ENCODE measurements at regions not wholly inside any gene's neighbourhood (a gene's known extent, or its start where the extent isn't known, plus 50 kb on each side); places are given as distances from the start of the nearest gene placed in this dataset.
"Not testable (repeated sequence)": the region's sequence is repeated elsewhere in the genome, so short reads cannot be mapped to it uniquely, and the experiment has no call there.

DNA sequence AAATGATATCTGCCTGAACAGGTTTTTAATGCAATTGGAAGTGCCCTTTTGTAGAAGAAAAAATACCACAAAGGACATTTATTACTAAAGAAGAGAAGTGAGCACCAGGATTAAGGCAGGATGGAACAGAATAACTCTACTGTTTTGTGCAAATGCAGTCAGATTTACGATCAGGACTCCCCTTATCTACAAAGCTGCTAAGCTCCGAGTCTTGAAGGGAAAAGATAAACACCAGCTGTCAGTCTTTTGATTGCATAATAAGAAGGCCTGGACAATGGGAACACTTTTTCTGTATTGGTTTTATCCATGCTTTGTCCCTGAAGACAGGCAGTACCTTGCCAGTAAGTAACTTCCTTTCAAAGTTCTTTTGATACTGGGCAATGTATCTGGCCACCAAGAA is 797.9 kb upstream of the SLC35B3 start:
- DNase-seq = no peak

DNA sequence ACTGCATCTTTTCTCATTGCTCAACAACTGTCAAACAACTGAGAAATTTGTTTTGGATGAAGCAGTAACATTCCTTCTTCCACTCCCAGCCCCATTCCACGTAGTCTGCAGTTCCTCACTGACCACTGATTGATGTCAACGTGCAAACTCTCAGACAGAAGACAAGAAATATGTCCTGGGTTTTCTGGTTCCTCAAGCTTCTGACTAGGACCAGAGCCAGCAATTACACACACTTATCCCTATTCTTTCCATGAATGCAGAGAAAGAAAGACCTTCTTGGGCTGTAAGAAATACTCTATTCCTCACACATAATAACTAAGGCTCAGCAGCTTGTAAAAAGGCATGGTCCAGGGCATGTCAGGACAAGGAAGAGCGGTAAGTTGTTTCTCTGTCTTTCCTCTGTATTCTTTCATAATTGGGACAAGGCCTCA is 790.1 kb upstream of the SLC35B3 start:
- no peak for DNase-seq

- no peak for DNase-seq
These were observed 789.2 kb upstream of the SLC35B3 start for GRCh38 chr6:9224539-9224938.

- DNase-seq = not testable (repeated sequence)
These were observed 778.4 kb upstream of the SLC35B3 start for GRCh38 chr6:9213717-9214116.

- DNase-seq = no peak
These were observed 773.6 kb upstream of the SLC35B3 start for GRCh38 chr6:9208966-9209365.

GRCh38 chr6:9205645-9206044 is 770.3 kb upstream of the SLC35B3 start:
- no peak for DNase-seq

DNA sequence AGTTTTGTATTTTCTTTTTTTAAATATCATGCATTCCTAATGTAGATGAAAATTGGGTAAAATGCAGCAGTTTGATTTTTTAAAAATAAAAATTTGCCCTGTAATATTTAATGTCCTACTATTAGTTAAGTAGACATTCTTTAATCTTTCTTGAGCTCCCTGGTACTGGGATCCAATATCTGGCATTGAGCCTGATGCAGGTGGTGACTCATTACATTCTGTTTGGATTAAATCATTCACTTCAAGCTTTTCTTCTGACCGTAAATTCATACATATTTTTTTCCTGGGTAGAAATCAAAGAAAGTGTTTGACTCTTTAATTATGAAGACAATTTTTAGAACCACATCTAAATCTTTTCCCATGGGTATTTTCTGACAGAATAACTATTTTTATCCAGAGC is 768.8 kb upstream of the SLC35B3 start:
- no peak for DNase-seq

GRCh38 chr6:9200712-9201111 is 765.4 kb upstream of the SLC35B3 start:
- DNase-seq = no peak

DNA sequence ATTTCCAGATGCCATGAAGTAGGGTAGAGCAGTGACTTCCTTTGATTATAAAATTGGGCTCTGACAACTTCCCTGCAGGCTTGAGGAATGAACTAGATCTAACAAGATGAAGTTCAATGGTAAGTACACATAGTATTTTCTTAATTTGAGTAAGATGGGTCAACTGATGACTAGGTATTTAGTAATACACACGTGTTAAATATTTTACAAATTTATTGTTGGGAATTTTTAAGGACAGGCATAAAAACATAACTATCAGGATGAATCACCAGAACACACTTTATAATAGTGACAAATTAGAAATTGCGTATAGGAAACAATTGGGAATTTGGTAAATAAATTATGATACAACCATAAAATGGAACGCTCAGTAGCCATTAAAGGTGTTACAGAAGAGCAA is 762.4 kb upstream of the SLC35B3 start:
- DNase-seq = no peak

DNA sequence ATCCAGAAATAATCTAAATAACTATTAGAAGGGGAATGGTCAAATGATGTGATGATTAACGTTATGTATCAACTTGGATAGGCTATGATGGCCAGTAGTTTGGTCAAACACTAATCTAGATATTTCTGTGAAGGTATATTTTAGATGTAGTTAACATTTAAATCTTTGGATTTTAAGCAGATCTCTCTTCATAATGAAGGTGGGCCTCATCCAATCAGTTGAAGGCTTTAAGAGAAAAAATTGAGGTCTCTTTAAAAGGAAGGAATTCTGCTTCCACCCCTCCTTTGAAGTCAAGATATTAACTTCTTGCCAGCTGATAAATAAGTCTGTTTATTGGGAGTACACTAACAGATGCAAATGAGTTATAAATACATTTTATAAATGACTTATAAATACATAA is 760.0 kb upstream of the SLC35B3 start:
- DNase-seq = no peak

GRCh38 chr6:9192405-9192909 is 757.1 kb upstream of the SLC35B3 start:
- DNase-seq = no peak

DNA sequence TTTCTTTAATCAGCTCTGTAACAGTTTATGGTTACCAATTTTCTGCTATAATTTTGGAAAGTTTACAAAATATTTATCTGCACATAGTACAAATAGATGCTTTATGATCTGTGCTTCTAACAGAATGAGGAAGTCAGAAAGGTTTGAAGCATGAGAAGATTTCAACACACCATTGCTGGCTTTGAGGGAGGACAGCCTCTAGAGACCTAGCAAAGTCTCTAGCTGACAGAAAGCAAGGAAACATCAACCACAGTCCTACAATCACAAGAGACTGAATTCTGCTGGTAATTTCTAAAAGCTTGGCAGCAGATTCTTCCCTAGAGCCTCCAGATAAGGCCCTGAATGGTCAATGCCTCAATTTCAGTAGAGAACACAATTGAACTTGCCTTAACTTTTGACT is 750.8 kb upstream of the SLC35B3 start:
- DNase-seq = no peak

DNA sequence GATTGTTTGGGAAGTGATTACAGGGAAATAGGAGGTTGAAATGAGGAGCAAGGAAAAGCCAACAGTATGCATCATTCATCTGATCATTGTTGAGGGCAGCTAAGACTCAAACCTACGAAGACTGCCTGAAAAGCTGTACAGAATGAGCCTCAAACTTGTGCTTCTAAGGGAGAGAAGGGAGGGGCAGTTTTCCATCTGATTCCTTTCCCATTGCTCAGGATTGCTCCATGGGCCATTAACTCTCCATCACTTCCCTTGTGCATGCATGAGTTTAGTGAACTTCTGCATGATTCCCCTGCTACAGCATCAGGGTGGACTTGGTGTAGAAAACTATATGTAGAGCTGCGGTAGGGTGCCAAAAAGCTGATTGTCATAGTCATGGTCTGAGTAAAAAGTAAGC is 742.7 kb upstream of the SLC35B3 start:
- DNase-seq = no peak

DNA sequence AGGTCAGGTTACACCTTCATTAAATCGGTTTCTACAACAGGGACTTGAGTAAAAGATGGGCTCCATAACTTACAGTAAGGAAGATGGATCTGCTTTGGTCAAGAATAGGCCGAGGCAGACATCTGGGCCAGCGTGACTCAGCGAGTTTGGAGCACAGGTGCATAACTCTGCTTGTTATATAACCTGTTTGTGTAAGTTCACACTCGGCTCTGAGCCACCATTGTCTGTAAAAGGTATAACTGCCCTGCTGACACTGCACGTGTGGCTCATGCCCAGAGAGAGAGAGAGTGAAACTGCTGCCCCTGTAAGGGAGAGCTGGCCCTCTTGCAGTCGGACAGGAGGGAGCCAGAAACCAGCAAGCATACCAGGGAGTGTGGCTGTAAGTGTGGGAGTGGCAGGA is 737.9 kb upstream of the SLC35B3 start:
- no peak for DNase-seq

- no peak for DNase-seq
These were observed 736.8 kb upstream of the SLC35B3 start for GRCh38 chr6:9172096-9172495.

GRCh38 chr6:9168669-9169068 is 733.3 kb upstream of the SLC35B3 start:
- no peak for DNase-seq

- DNase-seq = no peak
These were observed 726.4 kb upstream of the SLC35B3 start for GRCh38 chr6:9161731-9162130.

DNA sequence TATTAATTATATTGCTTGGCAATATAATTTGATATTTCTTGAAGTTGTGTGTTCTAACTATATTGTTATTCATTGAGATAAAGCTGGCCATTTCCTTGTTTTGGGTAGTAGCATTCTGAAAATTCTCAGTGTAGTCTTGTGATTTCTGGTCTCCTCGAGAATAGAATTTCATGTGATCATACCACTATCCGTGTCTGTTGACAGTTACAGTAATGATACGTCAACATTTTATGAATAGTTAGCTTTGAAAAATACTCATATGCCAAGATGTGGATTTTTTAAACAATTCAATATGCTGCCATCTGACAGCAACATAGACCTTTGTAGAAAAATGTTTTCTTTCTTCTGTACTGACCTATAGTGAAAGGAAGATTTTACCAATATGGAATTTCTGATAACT is 723.7 kb upstream of the SLC35B3 start:
- no peak for DNase-seq

DNA sequence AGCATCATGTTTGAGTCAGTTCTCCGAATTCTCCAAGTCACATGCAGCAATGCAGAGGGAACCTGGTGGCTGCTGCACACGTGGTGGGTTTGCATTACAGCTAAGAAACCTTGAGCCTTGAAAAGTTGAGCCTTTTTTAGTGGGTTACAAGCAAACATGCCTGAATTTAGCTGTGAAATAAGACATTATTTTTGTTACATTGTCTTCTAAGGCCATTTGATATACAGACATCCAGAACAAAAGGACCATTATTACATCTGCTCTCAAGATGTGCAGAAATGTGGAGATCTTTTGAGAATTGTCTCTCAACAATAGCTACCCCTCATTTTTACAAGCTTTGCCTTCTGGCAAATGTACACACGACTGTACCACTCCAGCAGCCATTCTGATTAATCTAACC is 720.5 kb upstream of the SLC35B3 start:
- DNase-seq = no peak

DNA sequence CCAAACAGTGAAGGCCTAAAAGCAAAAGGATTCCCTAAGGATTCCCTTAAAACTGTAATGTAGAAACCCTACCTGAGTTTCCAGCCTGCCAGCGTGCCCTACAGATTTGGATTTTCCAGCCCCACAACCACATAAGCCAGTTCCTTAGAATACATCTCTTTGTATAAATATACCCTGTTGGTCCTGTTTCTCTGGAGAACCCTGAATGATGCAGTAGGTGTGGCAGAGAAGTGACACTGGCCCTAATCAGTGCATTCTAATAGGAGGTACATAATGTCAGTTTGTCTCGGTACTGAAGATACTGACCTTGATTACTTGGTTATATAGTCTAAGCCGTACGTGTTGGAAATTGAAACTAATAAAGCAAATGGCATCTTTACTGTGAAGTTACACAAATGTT is 707.8 kb upstream of the SLC35B3 start:
- no peak for DNase-seq

DNA sequence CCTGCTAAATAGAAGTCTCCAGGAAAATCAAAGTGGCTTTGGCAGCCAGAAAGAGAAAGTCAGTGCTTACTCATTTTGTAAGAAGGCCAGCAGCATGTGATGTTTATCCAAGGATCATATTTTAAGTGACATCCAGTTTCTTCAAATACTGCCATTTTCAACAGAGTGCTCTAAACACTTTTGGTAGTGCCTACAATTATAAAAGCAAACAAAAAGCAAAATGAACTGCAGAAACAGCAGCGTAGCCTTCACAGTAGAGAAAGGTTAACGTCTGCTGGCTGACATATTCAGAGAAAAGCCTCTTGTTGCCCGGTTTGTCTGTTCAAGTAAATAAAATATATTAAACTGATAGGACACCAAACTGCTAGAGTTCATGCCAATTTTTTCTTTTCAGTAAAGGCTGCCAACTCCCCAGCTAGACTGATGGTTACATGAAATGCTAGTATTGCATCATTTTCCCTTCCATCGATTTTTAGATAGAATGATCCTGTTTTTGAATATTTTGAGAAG is 705.7 kb upstream of the SLC35B3 start:
- DNase-seq = no peak

- no peak for DNase-seq
These were observed 704.8 kb upstream of the SLC35B3 start for GRCh38 chr6:9140172-9140571.

- DNase-seq = no peak
These were observed 704.4 kb upstream of the SLC35B3 start for GRCh38 chr6:9139746-9140145.

DNA sequence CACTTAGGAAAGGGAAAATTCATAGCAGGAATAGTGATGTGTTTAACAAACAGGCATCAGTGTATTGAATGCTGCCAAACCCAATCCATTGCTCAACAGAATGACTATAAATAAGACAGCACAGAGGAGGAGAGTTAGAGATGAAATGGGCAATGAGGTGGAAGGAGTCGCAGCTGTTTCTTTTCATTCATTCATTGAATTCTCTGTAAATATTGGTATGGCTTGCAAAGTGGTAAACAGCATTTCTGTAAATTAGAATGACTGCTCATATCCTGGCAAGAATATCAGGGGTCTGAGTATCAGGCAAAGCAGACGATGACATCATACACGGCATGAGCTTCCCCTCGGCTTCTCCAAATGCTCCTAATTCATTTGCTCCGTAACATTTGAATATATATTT is 703.6 kb upstream of the SLC35B3 start:
- no peak for DNase-seq

GRCh38 chr6:9136141-9136822 is 700.9 kb upstream of the SLC35B3 start:
- no peak for DNase-seq
